GM12865 (cell line): ENCODE measurements at regions not wholly inside any gene's neighbourhood (a gene's known extent, or its start where the extent isn't known, plus 50 kb on each side); places are given as distances from the start of the nearest gene placed in this dataset.
"Not testable (repeated sequence)": the region's sequence is repeated elsewhere in the genome, so short reads cannot be mapped to it uniquely, and the experiment has no call there.

Source experiments
- DNase-seq: peaks from one replicate; pipeline ENCODE4 v3.0.0; 2010; ENCODE audit warnings: low read depth
- H3K4me3 ChIP-seq: 2 replicates; pipeline ENCODE4 v1.5.1; 2011; ENCODE audit warnings: mild to moderate bottlenecking, low read depth, low read length, control low read depth
- CTCF ChIP-seq: IDR thresholded peaks from 2 replicates; pipeline ENCODE4 v1.5.1; 2011; ENCODE audit warnings: low read length, control low read depth, low read depth, inconsistent platforms; ENCODE audit not compliant: insufficient read depth; ENCODE audit errors: missing control alignments

- no peak overlapping the region for H3K4me3 ChIP-seq
- TF ChIP-seq CTCF, result no peak
- no peak for DNase-seq
Observed at GRCh38 chr12:127148318-127148717, 1118.7 kb upstream of the TMEM132C start.

GRCh38 chr12:127149226-127149964, 1117.6 kb upstream of the TMEM132C start:
- H3K4me3 ChIP-seq, result no peak overlapping the region
- no peak for DNase-seq
- TF ChIP-seq CTCF, result no peak

GRCh38 chr12:127150028-127150427, 1116.9 kb upstream of the TMEM132C start:
- no peak for TF ChIP-seq CTCF
- peak; percentile 63 for DNase-seq
- no peak overlapping the region for H3K4me3 ChIP-seq

GRCh38 chr12:127150479-127150878, 1116.5 kb upstream of the TMEM132C start:
- peak; percentile 2 for TF ChIP-seq CTCF
- no peak overlapping the region for H3K4me3 ChIP-seq
- no peak for DNase-seq

- TF ChIP-seq CTCF, result no peak
- no peak overlapping the region for H3K4me3 ChIP-seq
- no peak for DNase-seq
Observed at GRCh38 chr12:127150956-127151355, 1116.0 kb upstream of the TMEM132C start.

GRCh38 chr12:127153996-127154395, 1113.0 kb upstream of the TMEM132C start:
- H3K4me3 ChIP-seq, result no peak overlapping the region
- TF ChIP-seq CTCF, result no peak
- DNase-seq, result no peak

GRCh38 chr12:127154830-127155229, 1112.1 kb upstream of the TMEM132C start:
- not testable (repeated sequence) for DNase-seq, H3K4me3 ChIP-seq

- not testable (repeated sequence) for DNase-seq, H3K4me3 ChIP-seq
Observed at GRCh38 chr12:127155935-127156619, 1110.9 kb upstream of the TMEM132C start.

GRCh38 chr12:127157501-127158366, 1109.2 kb upstream of the TMEM132C start:
- not testable (repeated sequence) for DNase-seq, H3K4me3 ChIP-seq
